Endothelial cell of umbilical vein (primary cell): ENCODE measurements at regions not wholly inside any gene's neighbourhood (a gene's known extent, or its start where the extent isn't known, plus 50 kb on each side); places are given as distances from the start of the nearest gene placed in this dataset.

Experiments
- BruUV-seq: library from RNA; stranded (reverse); fragments of 400-500 nt; replicated peaks from 2 replicates; lab custom pipeline; 2021; lab: Mats Ljungman, UMichigan
- CTCF ChIA-PET: fragments of 300-600, 350-600 bp; sonication (Branson Sonifier 250); formaldehyde crosslinking; loops from one replicate; lab custom pipeline; 2021; ENCODE audit warnings: antibody characterized with exemption, inconsistent platforms; lab: Charles Lee
- POLR2A ChIA-PET: fragments of 300-600, 350-600 bp; sonication (Branson Sonifier 250); formaldehyde crosslinking; loops from one replicate; lab custom pipeline; 2021; ENCODE audit warnings: antibody characterized with exemption, inconsistent platforms; lab: Charles Lee
- DNase-seq: peaks from one replicate; pipeline ENCODE4 v3.0.0-alpha.2; 2011; ENCODE audit warnings: low read depth, low spot score
- FAIRE-seq: peaks from 2 replicates; lab custom pipeline; 2011; peaks lifted over from hg19 to GRCh38; lab: Jason Lieb, UNC
- H2AFZ ChIP-seq: 2 replicates; pipeline ENCODE4 v1.6.0; 2012; ENCODE audit warnings: low read depth, low read length, control low read depth, inconsistent platforms
- H3K27ac ChIP-seq: 2 replicates; pipeline ENCODE4 v1.5.1; 2011; ENCODE audit warnings: low read depth, mild to moderate bottlenecking, control low read depth, low read length, moderate library complexity; ENCODE audit not compliant: insufficient read depth
- H3K27me3 ChIP-seq, 2 experiments: 2 replicates each; pipeline versions ENCODE4 v1.6.0 to v1.6.1; 2011; ENCODE audit warnings: low read length in 2 of 2, mixed read lengths in 1 of 2; ENCODE audit not compliant: control insufficient read depth in 2 of 2, insufficient read depth in 2 of 2
- H3K36me3 ChIP-seq, 2 experiments: 2 replicates in 1 of 2; 3 replicates in 1 of 2; pipeline ENCODE4 v1.5.1; 2011; ENCODE audit warnings: low read length in 2 of 2, mild to moderate bottlenecking in 1 of 2, moderate library complexity in 1 of 2; ENCODE audit not compliant: control insufficient read depth in 2 of 2, insufficient read depth in 2 of 2; ENCODE audit errors: extremely low read depth in 1 of 2
- H3K4me1 ChIP-seq: 3 replicates; pipeline ENCODE4 v1.5.1; 2011; ENCODE audit warnings: mild to moderate bottlenecking, low read length; ENCODE audit not compliant: control insufficient read depth, insufficient read depth; ENCODE audit errors: extremely low read depth
- H3K4me2 ChIP-seq: 2 replicates; pipeline ENCODE4 v1.6.1; 2011; ENCODE audit warnings: low read length, control low read depth, mixed read lengths; ENCODE audit not compliant: insufficient read depth
- H3K4me3 ChIP-seq, 3 experiments: fragments of 200-600 bp in 1 of 3; sonication (generic), shearing (Covaris generic) in 1 of 3; replicated peaks in 1 of 3; 2 replicates each; pipeline ENCODE4 v1.5.1; 2011 to 2016; ENCODE audit warnings: control low read depth in 3 of 3, low read length in 3 of 3, mild to moderate bottlenecking in 2 of 3, inconsistent platforms in 1 of 3, low read depth in 1 of 3, moderate library complexity in 1 of 3; ENCODE audit not compliant: insufficient read depth in 1 of 3
- H3K79me2 ChIP-seq: 2 replicates; pipeline ENCODE4 v1.6.0; 2012; ENCODE audit warnings: low read length, inconsistent platforms; ENCODE audit not compliant: control insufficient read depth, insufficient read depth
- H3K9ac ChIP-seq: replicated peaks from 2 replicates; pipeline ENCODE3; 2011; ENCODE audit warnings: low read length, control low read depth; ENCODE audit not compliant: insufficient read depth; ENCODE audit errors: extremely low read depth
- H3K9me1 ChIP-seq: replicated peaks from 3 replicates; pipeline ENCODE4 v1.6.0; 2011; ENCODE audit warnings: mild to moderate bottlenecking, low read length; ENCODE audit not compliant: control insufficient read depth, insufficient read depth; ENCODE audit errors: extremely low read depth
- H3K9me3 ChIP-seq: replicated peaks from 2 replicates; pipeline ENCODE4 v1.5.1; 2012; ENCODE audit warnings: low read length, inconsistent platforms; ENCODE audit not compliant: control insufficient read depth, insufficient read depth
- H4K20me1 ChIP-seq: replicated peaks from 2 replicates; pipeline ENCODE3; 2011; ENCODE audit warnings: mild to moderate bottlenecking, low read length; ENCODE audit not compliant: control insufficient read depth, insufficient read depth; ENCODE audit errors: extremely low read depth
- CTCF ChIP-seq, 2 donors: IDR thresholded peaks; 1 replicate in 1 of 2; 2 replicates in 1 of 2; pipeline ENCODE4 v1.5.1; 2011; ENCODE audit warnings: low read length in 2 of 2, mild to moderate bottlenecking in 2 of 2, moderate library complexity in 2 of 2, control low read depth in 1 of 2, inconsistent platforms in 1 of 2, low read depth in 1 of 2; ENCODE audit not compliant: insufficient read depth in 1 of 2; ENCODE audit errors: extremely low read depth in 1 of 2
- EZH2 ChIP-seq: IDR thresholded peaks from 2 replicates; pipeline ENCODE4 v1.6.1; 2012; ENCODE audit warnings: borderline replicate concordance, low read depth, mild to moderate bottlenecking, moderate library complexity, low read length, inconsistent platforms; ENCODE audit not compliant: severe bottlenecking
- FOS ChIP-seq: IDR thresholded peaks from 2 replicates; pipeline ENCODE4 v1.6.1; 2011; ENCODE audit warnings: mild to moderate bottlenecking, low read length, moderate library complexity, borderline replicate concordance; ENCODE audit not compliant: insufficient read depth
- GATA2 ChIP-seq: IDR thresholded peaks from 2 replicates; pipeline ENCODE4 v1.7.0; 2011; ENCODE audit warnings: low read depth, mild to moderate bottlenecking, moderate library complexity, mixed read lengths, low read length; ENCODE audit not compliant: insufficient read length, insufficient read depth
- JUN ChIP-seq: IDR thresholded peaks from 2 replicates; pipeline ENCODE4 v1.6.1; 2011; ENCODE audit warnings: borderline replicate concordance, low read depth; ENCODE audit not compliant: insufficient read length, insufficient read depth
- MAX ChIP-seq: IDR thresholded peaks from 2 replicates; pipeline ENCODE4 v1.6.1; 2011; ENCODE audit not compliant: insufficient read depth, insufficient read length
- MYC ChIP-seq: IDR thresholded peaks from one replicate; pipeline ENCODE4 v1.6.1; 2011; ENCODE audit warnings: mild to moderate bottlenecking, low read depth, low read length
- POLR2A ChIP-seq: IDR thresholded peaks from 2 replicates; pipeline ENCODE4 v1.6.1; 2012; ENCODE audit warnings: low read depth, mild to moderate bottlenecking, control low read depth, low read length
- POLR2AphosphoS5 ChIP-seq: IDR thresholded peaks from 2 replicates; pipeline ENCODE4 v1.6.1; 2012; ENCODE audit warnings: low read depth, mild to moderate bottlenecking, control low read depth, low read length, moderate library complexity; ENCODE audit not compliant: insufficient read depth
- dilution Hi-C: fragments of 300-500 bp; cut with MboI; formaldehyde crosslinking; loops from one replicate; pipeline ENCODE4 v1.15.0; 2019; ENCODE audit warnings: low sequenced_read_pairs; ENCODE audit not compliant: extremely low pct_ligation_motif_present
- intact Hi-C: fragments of 100-400 bp; cut with micrococcal nuclease; formaldehyde crosslinking; loops from one replicate; pipeline ENCODE4 v1.10.0; 2022

DNA sequence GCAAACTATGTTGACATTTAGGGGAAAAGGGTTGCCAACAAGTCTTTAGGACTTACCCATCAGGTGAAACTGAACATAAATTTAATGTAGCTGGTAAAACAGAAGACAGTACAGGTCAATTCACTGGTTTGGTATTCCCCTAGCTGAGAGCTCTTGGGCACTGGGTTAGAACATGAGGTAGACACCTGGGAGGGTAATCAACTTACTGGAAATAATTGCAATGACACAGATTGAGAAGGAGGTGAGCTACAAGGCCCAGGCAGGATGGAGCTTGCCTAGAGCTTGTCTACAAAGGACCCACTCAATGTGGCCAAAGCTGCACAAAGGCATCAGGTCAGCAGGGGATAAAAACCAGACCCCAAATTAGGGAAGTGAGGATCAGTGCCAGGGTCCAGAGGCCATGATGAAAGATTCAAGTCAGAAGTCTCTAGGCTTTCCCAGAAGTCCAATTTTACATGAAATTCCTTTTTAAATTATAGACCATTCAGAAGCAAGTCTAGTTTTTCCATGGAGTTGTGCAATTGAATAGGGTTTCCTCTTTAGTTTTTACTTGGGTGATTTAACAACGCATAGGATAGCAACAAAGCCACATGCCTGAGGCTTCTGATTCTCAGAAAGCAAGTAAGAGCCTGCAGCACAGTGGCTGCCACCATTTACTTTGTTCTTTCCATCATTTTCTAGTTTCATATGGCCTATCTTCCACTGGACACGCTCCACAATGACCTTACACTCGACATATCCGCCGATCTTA is 194.0 kb downstream of the NDFIP2 start:
- Histone ChIP-seq H3K27me3 (no peaks in the 10 kb centered on the region), H3K4me1 (no peaks in the 10 kb centered on the region), H3K4me2 (no peak overlapping the region), H3K79me2 (no peaks in the 10 kb centered on the region), H4K20me1 (no peaks in the 10 kb centered on the region), H3K9ac (no peak overlapping the region), H3K36me3 (no peaks in the 10 kb centered on the region), H2AFZ (no peak overlapping the region), H3K4me3 (no peak overlapping the region), H3K9me1 (no peaks in the 10 kb centered on the region), H3K9me3 (no peaks in the 10 kb centered on the region), H3K27ac (no peak overlapping the region)
- FAIRE-seq (peak; percentile 42), DNase-seq (no peak)
- TF ChIP-seq MYC: no peak
- BruUV-seq: no TSS peak
- ChIA-PET CTCF (interaction anchor here (0.6 to 1.4 kb wide), 6 partner anchors 15 to 1343 kb away, joined by 3 read pairs; partner anchors contain the start of gene SPRY2), POLR2A (no interaction called here)
- intact Hi-C loops (loop anchor here (5.0 to 10.0 kb wide), 5 partner anchors 197 to 1287 kb away; no protein-coding TSS in a partner anchor), dilution Hi-C loops (no loop called here)

GRCh38 chr13:79673993-79674377 is 193.0 kb downstream of the NDFIP2 start:
- H3K4me1 ChIP-seq: no peaks in the 10 kb centered on the region
- H3K4me3 ChIP-seq: no peak overlapping the region
- no peaks in the 10 kb centered on the region for H3K9me1 ChIP-seq
- no peak overlapping the region for H2AFZ ChIP-seq
- no peak overlapping the region for H3K27ac ChIP-seq
- dilution Hi-C loops (no loop called here), intact Hi-C loops (loop anchor here (10.0 kb wide), 2 partner anchors 301 to 461 kb away; no protein-coding TSS in a partner anchor)
- H3K9me3 ChIP-seq: no peaks in the 10 kb centered on the region
- ChIA-PET POLR2A (no interaction called here), CTCF (no interaction called here)
- FAIRE-seq (no peak), DNase-seq (no peak)
- no peaks in the 10 kb centered on the region for H3K36me3 ChIP-seq
- TF ChIP-seq MAX (no peak), EZH2 (no peak), FOS (no peak), JUN (no peak), POLR2A (no peak), POLR2AphosphoS5 (no peak), GATA2 (no peak), CTCF (IDR thresholded peaks at IDR 0.05; ENCODE audit: extremely low read depth in 1 of 2, insufficient read depth in 1 of 2, low read depth in 1 of 2, low read length in 2 of 2) (no peak), MYC (no peak)
- no peaks in the 10 kb centered on the region for H3K27me3 ChIP-seq
- BruUV-seq: no TSS peak
- H4K20me1 ChIP-seq: no peaks in the 10 kb centered on the region
- H3K79me2 ChIP-seq: no peaks in the 10 kb centered on the region
- no peak overlapping the region for H3K9ac ChIP-seq
- no peak overlapping the region for H3K4me2 ChIP-seq
